Ishikawa (cell line): ENCODE measurements at regions not wholly inside any gene's neighbourhood (a gene's known extent, or its start where the extent isn't known, plus 50 kb on each side); places are given as distances from the start of the nearest gene placed in this dataset.

Experiments
- CEBPB ChIP-seq: IDR thresholded peaks from 2 replicates; pipeline ENCODE4 v1.6.1; 2012
- EGR1 ChIP-seq: IDR thresholded peaks from 2 replicates; pipeline ENCODE4 v1.6.1; 2012
- REST ChIP-seq: IDR thresholded peaks from 2 replicates; pipeline ENCODE4 v1.6.1; 2012; ENCODE audit warnings: low read depth, mild to moderate bottlenecking
- TAF1 ChIP-seq: IDR thresholded peaks from 2 replicates; pipeline ENCODE4 v1.6.1; 2012; ENCODE audit warnings: low read depth, mild to moderate bottlenecking
- YY1 ChIP-seq: IDR thresholded peaks from 2 replicates; pipeline ENCODE4 v1.6.1; 2012; ENCODE audit warnings: low read depth
- TF ChIP-seq, protein P1 (sequence below): IDR thresholded peaks from 2 replicates; pipeline ENCODE4 v1.6.1; 2012

DNA sequence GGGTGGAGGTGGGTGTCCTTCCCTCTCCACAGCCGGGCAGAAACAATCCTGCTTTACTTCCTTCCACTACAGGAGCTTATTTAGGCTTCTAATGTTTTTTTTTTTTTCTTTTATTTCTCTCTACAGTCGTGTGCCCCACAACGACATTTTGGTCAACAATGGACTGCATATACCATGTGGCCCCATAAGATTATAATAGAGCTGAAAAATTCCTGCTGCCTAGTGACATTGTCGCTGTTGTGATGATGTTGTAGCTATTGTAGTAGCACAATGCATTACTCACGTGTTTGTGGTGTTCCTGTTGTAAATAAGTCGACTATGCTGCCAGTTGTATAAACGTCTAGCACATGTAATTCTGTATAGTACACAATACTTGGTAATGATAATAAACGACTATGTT is 153.7 kb downstream of the IL20RB start:
- no peak for TF ChIP-seq YY1
- no peak for TF ChIP-seq CEBPB
- TF ChIP-seq, protein P1, sequence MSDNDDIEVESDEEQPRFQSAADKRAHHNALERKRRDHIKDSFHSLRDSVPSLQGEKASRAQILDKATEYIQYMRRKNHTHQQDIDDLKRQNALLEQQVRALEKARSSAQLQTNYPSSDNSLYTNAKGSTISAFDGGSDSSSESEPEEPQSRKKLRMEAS: no peak
- TF ChIP-seq EGR1: no peak
- no peak for TF ChIP-seq REST
- no peak for TF ChIP-seq TAF1
